Cardiac septum (tissue), 1 donor: ENCODE measurements at regions not wholly inside any gene's neighbourhood (a gene's known extent, or its start where the extent isn't known, plus 50 kb on each side); places are given as distances from the start of the nearest gene placed in this dataset.

ENCODE experiments used
- DNase-seq: peaks from one replicate; pipeline ENCODE4 v3.0.0-alpha.2; 2020; ENCODE audit warnings: low spot score
- intact Hi-C: fragments of 100-400 bp; cut with DNase I; formaldehyde crosslinking; loops from one replicate; pipeline ENCODE4 v1.14.0; 2022
- donor health status: DM: no; HTN: no; CAD: no.

GRCh38 chr4:175109933-175110332 is 191.8 kb downstream of the ADAM29 start:
- intact Hi-C loops: no loop called here
- no peak for DNase-seq

GRCh38 chr4:175125410-175126068 is 207.4 kb downstream of the ADAM29 start:
- no peak for DNase-seq
- intact Hi-C loops: no loop called here

- intact Hi-C loops: no loop called here
- no peak for DNase-seq
These were observed 209.2 kb downstream of the ADAM29 start for GRCh38 chr4:175127314-175127713.

- no peak for DNase-seq
- intact Hi-C loops: no loop called here
These were observed 211.6 kb downstream of the ADAM29 start for GRCh38 chr4:175129797-175130196.

GRCh38 chr4:175139205-175139604 is 221.0 kb downstream of the ADAM29 start:
- DNase-seq: no peak
- intact Hi-C loops: loop anchor here (1.0 kb wide), 1 partner anchor 16 kb away; no protein-coding TSS in a partner anchor

GRCh38 chr4:175143116-175143515 is 225.0 kb downstream of the ADAM29 start:
- no peak for DNase-seq
- intact Hi-C loops: no loop called here

- DNase-seq: no peak
- intact Hi-C loops: no loop called here
These were observed 228.6 kb downstream of the ADAM29 start for GRCh38 chr4:175146799-175147198.

- no peak for DNase-seq
- intact Hi-C loops: no loop called here
These were observed 229.1 kb downstream of the ADAM29 start for GRCh38 chr4:175147233-175147632.

GRCh38 chr4:175166020-175166419 is 247.9 kb downstream of the ADAM29 start:
- intact Hi-C loops: no loop called here
- no peak for DNase-seq

- intact Hi-C loops: no loop called here
- no peak for DNase-seq
These were observed 258.6 kb downstream of the ADAM29 start for GRCh38 chr4:175176710-175177109.

- intact Hi-C loops: no loop called here
- DNase-seq: no peak
These were observed 272.5 kb downstream of the ADAM29 start for GRCh38 chr4:175190654-175191053.

GRCh38 chr4:175198056-175198455 is 279.9 kb downstream of the ADAM29 start:
- intact Hi-C loops: no loop called here
- no peak for DNase-seq

GRCh38 chr4:175215208-175215607 is 297.1 kb downstream of the ADAM29 start:
- intact Hi-C loops: no loop called here

GRCh38 chr4:175215657-175216056 is 297.5 kb downstream of the ADAM29 start:
- DNase-seq: no peak

More at GRCh38 chr4:175215208-175215607, 297.1 kb downstream of the ADAM29 start:
- DNase-seq: no peak

GRCh38 chr4:175229154-175229553 is 311.0 kb downstream of the ADAM29 start:
- intact Hi-C loops: no loop called here
- DNase-seq: no peak

More at GRCh38 chr4:175215657-175216056, 297.5 kb downstream of the ADAM29 start:
- intact Hi-C loops: no loop called here

GRCh38 chr4:175234162-175234561 is 316.0 kb downstream of the ADAM29 start:
- no peak for DNase-seq
- intact Hi-C loops: no loop called here

GRCh38 chr4:175238827-175239517 is 320.8 kb downstream of the ADAM29 start:
- no peak for DNase-seq
- intact Hi-C loops: no loop called here

GRCh38 chr4:175246941-175247340 is 328.8 kb downstream of the ADAM29 start:
- intact Hi-C loops: no loop called here
- no peak for DNase-seq

- intact Hi-C loops: no loop called here
- no peak for DNase-seq
These were observed 334.5 kb downstream of the ADAM29 start for GRCh38 chr4:175252642-175253041.

- intact Hi-C loops: no loop called here
- no peak for DNase-seq
These were observed 335.2 kb downstream of the ADAM29 start for GRCh38 chr4:175253184-175253902.

GRCh38 chr4:175263537-175263936 is 345.4 kb downstream of the ADAM29 start:
- intact Hi-C loops: no loop called here
- DNase-seq: no peak
